Uterus (tissue), 2 donors: ENCODE measurements at regions not wholly inside any gene's neighbourhood (a gene's known extent, or its start where the extent isn't known, plus 50 kb on each side); places are given as distances from the start of the nearest gene placed in this dataset.

Experiments
- POLR2A ChIP-seq, 2 donors: fragments of 450-650 bp; IDR thresholded peaks; one replicate each; pipeline ENCODE4 v1.6.1; 2016; ENCODE audit warnings: antibody characterized with exemption in 2 of 2, mild to moderate bottlenecking in 1 of 2, moderate library complexity in 1 of 2
- TF ChIP-seq, protein P1 (sequence below), 4 experiments: fragments of 200-600 bp in 2 of 4; fragments of 450-650 bp in 2 of 4; sonication (generic) in 2 of 4; IDR thresholded peaks; one replicate each; pipeline ENCODE4 v1.5.1; 2016 to 2019; ENCODE audit warnings: antibody characterized with exemption in 4 of 4, mild to moderate bottlenecking in 2 of 4, moderate library complexity in 1 of 4

DNA sequence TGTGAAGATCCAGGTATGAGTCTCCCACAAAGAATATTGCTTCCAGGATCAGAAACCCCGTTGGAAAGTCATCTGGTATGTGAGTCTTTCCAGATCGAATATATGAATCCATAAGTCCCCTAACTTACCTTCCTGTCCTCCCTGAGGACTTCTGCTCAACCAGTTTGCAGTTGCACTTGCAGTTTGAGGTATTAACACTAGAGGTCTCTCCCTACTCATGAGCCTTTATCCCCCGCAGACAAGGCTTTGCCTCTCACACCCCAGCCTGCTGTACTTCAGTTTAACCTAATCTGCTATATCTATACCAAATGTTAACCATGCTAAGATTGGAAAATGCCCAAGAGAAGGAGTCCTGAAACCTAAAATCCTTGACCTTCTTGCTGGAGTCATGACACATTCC, 135.3 kb upstream of the DEFB112 start:
- no peak for TF ChIP-seq POLR2A (IDR thresholded peaks at IDR 0.05)
- TF ChIP-seq, protein P1, sequence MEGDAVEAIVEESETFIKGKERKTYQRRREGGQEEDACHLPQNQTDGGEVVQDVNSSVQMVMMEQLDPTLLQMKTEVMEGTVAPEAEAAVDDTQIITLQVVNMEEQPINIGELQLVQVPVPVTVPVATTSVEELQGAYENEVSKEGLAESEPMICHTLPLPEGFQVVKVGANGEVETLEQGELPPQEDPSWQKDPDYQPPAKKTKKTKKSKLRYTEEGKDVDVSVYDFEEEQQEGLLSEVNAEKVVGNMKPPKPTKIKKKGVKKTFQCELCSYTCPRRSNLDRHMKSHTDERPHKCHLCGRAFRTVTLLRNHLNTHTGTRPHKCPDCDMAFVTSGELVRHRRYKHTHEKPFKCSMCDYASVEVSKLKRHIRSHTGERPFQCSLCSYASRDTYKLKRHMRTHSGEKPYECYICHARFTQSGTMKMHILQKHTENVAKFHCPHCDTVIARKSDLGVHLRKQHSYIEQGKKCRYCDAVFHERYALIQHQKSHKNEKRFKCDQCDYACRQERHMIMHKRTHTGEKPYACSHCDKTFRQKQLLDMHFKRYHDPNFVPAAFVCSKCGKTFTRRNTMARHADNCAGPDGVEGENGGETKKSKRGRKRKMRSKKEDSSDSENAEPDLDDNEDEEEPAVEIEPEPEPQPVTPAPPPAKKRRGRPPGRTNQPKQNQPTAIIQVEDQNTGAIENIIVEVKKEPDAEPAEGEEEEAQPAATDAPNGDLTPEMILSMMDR (IDR thresholded peaks at IDR 0.05), result no peak
